ENCODE measurements at regions not wholly inside any gene's neighbourhood (a gene's known extent, or its start where the extent isn't known, plus 50 kb on each side); places are given as distances from the start of the nearest gene placed in this dataset.
"Not testable (repeated sequence)": the region's sequence is repeated elsewhere in the genome, so short reads cannot be mapped to it uniquely, and the experiment has no call there.

DNA sequence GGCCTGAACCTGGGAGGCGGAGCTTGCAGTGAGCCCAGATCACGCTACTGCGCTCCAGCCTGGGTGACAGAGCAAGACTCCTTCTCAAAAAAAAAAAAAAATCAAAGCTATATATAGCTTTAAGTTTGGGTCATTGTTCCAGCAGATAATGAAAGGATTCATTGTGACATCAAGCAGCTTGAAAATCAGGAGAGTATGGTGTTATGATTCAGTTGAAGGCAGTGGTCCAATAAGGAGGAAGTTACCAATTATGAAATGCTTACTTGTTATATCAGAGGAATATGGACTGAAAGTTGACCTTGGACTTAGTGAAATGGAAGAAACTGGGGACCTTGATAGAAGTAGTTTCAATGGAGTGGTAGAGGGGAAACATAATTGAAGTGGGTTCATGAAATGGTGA, 140.4 kb upstream of the MAD2L1 start:
- Histone ChIP-seq H4K20me1 (ENCODE audit: insufficient read depth, low read length, poor library complexity, severe bottlenecking) (no peaks in the 10 kb centered on the region), H3F3A (ENCODE audit: low read depth) (no peaks in the 10 kb centered on the region), H3K27me3 (ENCODE audit: insufficient read depth, low read length, poor library complexity, severe bottlenecking) (no peaks in the 10 kb centered on the region), H3K4me3 (ENCODE audit: low read length, poor library complexity, severe bottlenecking) (no peak overlapping the region), H3K9me3 (ENCODE audit: insufficient read depth, low read depth, low read length) (no peaks in the 10 kb centered on the region), H3K9ac (ENCODE audit: low read depth, low read length, poor library complexity, severe bottlenecking) (no peak overlapping the region), H3K36me3 (ENCODE audit: insufficient read depth, low read length) (no peaks in the 10 kb centered on the region), H3K4me2 (ENCODE audit: low read depth, low read length, poor library complexity, severe bottlenecking) (no peak overlapping the region), H3K9me2 (replicated peaks; ENCODE audit: low read depth, low read length) (no peaks in the 10 kb centered on the region), H3K79me2 (ENCODE audit: insufficient read depth, low read length) (no peaks in the 10 kb centered on the region), H3K4me1 (ENCODE audit: insufficient read depth, low read length, poor library complexity, severe bottlenecking) (no peaks in the 10 kb centered on the region), H2AFZ (ENCODE audit: low read length) (no peak overlapping the region)
- no peak for TF ChIP-seq EZH2phosphoT487 (IDR thresholded peaks at IDR 0.05; ENCODE audit: borderline replicate concordance)

DNA sequence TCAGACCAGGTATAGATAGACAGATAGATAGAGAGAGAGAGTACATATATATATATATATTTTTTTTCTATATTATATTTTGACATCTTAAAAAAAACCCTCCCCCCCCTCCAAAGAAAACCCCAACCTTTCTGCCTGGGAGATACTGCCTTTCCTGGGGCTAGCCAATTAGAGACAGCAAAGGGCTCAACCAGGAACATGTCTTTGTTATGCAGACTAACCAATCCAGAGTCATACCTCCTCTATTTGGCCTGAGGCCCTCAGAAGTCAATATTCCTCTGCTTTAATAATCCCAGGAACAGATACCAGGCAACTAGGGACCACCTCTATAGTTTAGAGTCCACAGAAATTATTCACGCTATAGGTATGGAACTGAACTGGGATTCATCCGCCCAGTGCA, 135.6 kb upstream of the MAD2L1 start:
- no peaks in the 10 kb centered on the region for H3F3A ChIP-seq (ENCODE audit: low read depth)
- no peaks in the 10 kb centered on the region for H4K20me1 ChIP-seq (ENCODE audit: insufficient read depth, low read length, poor library complexity, severe bottlenecking)
- TF ChIP-seq EZH2phosphoT487 (IDR thresholded peaks at IDR 0.05; ENCODE audit: borderline replicate concordance): no peak
- TF ChIP-seq, protein P1, sequence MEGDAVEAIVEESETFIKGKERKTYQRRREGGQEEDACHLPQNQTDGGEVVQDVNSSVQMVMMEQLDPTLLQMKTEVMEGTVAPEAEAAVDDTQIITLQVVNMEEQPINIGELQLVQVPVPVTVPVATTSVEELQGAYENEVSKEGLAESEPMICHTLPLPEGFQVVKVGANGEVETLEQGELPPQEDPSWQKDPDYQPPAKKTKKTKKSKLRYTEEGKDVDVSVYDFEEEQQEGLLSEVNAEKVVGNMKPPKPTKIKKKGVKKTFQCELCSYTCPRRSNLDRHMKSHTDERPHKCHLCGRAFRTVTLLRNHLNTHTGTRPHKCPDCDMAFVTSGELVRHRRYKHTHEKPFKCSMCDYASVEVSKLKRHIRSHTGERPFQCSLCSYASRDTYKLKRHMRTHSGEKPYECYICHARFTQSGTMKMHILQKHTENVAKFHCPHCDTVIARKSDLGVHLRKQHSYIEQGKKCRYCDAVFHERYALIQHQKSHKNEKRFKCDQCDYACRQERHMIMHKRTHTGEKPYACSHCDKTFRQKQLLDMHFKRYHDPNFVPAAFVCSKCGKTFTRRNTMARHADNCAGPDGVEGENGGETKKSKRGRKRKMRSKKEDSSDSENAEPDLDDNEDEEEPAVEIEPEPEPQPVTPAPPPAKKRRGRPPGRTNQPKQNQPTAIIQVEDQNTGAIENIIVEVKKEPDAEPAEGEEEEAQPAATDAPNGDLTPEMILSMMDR (conservative IDR thresholded peaks at IDR 0.05; ENCODE audit: low read length): no peak
- H3K4me3 ChIP-seq (ENCODE audit: low read length, poor library complexity, severe bottlenecking): no peak overlapping the region
- H3K9ac ChIP-seq (ENCODE audit: low read depth, low read length, poor library complexity, severe bottlenecking): no peak overlapping the region
- H2AFZ ChIP-seq (ENCODE audit: low read length): no peak overlapping the region
- no peaks in the 10 kb centered on the region for H3K9me2 ChIP-seq (replicated peaks; ENCODE audit: low read depth, low read length)
- no peaks in the 10 kb centered on the region for H3K9me3 ChIP-seq (ENCODE audit: insufficient read depth, low read depth, low read length)
- H3K36me3 ChIP-seq (ENCODE audit: insufficient read depth, low read length): no peaks in the 10 kb centered on the region
- no peaks in the 10 kb centered on the region for H3K79me2 ChIP-seq (ENCODE audit: insufficient read depth, low read length)
- H3K4me2 ChIP-seq (ENCODE audit: low read depth, low read length, poor library complexity, severe bottlenecking): no peak overlapping the region
- no peaks in the 10 kb centered on the region for H3K27me3 ChIP-seq (ENCODE audit: insufficient read depth, low read length, poor library complexity, severe bottlenecking)
- no peaks in the 10 kb centered on the region for H3K4me1 ChIP-seq (ENCODE audit: insufficient read depth, low read length, poor library complexity, severe bottlenecking)

DNA sequence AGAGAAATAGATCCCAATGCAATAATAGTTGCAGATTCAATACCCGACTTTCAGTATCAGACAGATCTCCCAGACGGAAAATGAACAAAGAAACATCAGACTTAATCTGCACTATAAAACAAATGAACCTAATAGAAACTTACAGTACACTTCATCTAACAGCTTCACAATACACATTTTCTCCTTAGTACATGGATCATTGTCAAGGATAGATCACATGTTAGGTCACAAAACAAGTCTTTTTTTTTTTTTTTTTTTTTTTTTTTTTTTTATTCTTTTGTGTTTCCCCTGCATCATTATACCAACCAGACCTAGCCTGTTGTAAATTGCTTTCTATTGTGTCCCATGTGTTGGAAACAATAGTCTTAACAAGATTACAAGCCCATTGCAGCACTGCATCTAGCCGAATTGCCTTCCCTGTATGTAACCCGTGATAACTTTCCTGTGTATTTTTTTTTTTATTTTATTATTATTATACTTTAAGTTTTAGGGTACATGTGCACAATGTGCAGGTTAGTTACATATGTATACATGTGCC, 134.0 kb upstream of the MAD2L1 start:
- not testable (repeated sequence) for H3K9me2 ChIP-seq (replicated peaks; ENCODE audit: low read depth, low read length); H3K4me3 ChIP-seq (ENCODE audit: low read length, poor library complexity, severe bottlenecking); H3K4me2 ChIP-seq (ENCODE audit: low read depth, low read length, poor library complexity, severe bottlenecking); H3K27me3 ChIP-seq (ENCODE audit: insufficient read depth, low read length, poor library complexity, severe bottlenecking); H3F3A ChIP-seq (ENCODE audit: low read depth); H3K79me2 ChIP-seq (ENCODE audit: insufficient read depth, low read length); H3K9me3 ChIP-seq (ENCODE audit: insufficient read depth, low read depth, low read length); H3K9ac ChIP-seq (ENCODE audit: low read depth, low read length, poor library complexity, severe bottlenecking); H3K36me3 ChIP-seq (ENCODE audit: insufficient read depth, low read length); H3K4me1 ChIP-seq (ENCODE audit: insufficient read depth, low read length, poor library complexity, severe bottlenecking); H2AFZ ChIP-seq (ENCODE audit: low read length); H4K20me1 ChIP-seq (ENCODE audit: insufficient read depth, low read length, poor library complexity, severe bottlenecking)

DNA sequence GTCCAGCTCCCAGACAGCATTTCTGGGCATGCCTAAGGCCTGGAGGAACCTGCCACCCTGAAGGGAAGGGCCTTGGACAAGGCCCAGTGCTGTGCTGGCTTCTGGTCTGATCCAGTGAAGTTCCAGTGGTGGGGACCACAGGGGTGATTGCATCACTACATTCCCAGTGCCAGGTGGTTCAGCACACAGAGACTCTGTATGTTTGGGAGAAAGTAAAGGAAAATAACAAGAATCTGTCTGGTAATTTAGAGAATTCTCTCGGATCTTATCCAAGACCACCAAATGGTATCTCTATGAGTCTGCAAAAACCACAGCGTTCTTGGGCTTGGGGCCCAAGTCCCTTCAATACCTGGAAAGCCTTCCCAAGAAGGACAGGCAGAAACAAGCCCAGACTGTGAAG, 131.8 kb upstream of the MAD2L1 start:
- no peak overlapping the region for H3K9ac ChIP-seq (ENCODE audit: low read depth, low read length, poor library complexity, severe bottlenecking)
- no peak overlapping the region for H2AFZ ChIP-seq (ENCODE audit: low read length)
- H3K4me3 ChIP-seq (ENCODE audit: low read length, poor library complexity, severe bottlenecking): no peak overlapping the region
- H4K20me1 ChIP-seq (ENCODE audit: insufficient read depth, low read length, poor library complexity, severe bottlenecking): no peaks in the 10 kb centered on the region
- no peaks in the 10 kb centered on the region for H3K79me2 ChIP-seq (ENCODE audit: insufficient read depth, low read length)
- no peak overlapping the region for H3K4me2 ChIP-seq (ENCODE audit: low read depth, low read length, poor library complexity, severe bottlenecking)
- H3K36me3 ChIP-seq (ENCODE audit: insufficient read depth, low read length): no peaks in the 10 kb centered on the region
- TF ChIP-seq, protein P1 (conservative IDR thresholded peaks at IDR 0.05; ENCODE audit: low read length): no peak
- TF ChIP-seq EZH2phosphoT487 (IDR thresholded peaks at IDR 0.05; ENCODE audit: borderline replicate concordance): no peak
- no peaks in the 10 kb centered on the region for H3K9me2 ChIP-seq (replicated peaks; ENCODE audit: low read depth, low read length)
- H3K9me3 ChIP-seq (ENCODE audit: insufficient read depth, low read depth, low read length): no peaks in the 10 kb centered on the region
- H3K4me1 ChIP-seq (ENCODE audit: insufficient read depth, low read length, poor library complexity, severe bottlenecking): no peaks in the 10 kb centered on the region
- H3F3A ChIP-seq (ENCODE audit: low read depth): no peaks in the 10 kb centered on the region
- no peaks in the 10 kb centered on the region for H3K27me3 ChIP-seq (ENCODE audit: insufficient read depth, low read length, poor library complexity, severe bottlenecking)

Measured in Loucy (cell line).